SU-DHL-6 (cell line): ENCODE measurements at regions not wholly inside any gene's neighbourhood (a gene's known extent, or its start where the extent isn't known, plus 50 kb on each side); places are given as distances from the start of the nearest gene placed in this dataset.
A peak's percentile ranks its signal among the peaks of the same experiment; 100 is the strongest.

Experiments
- H2AFZ ChIP-seq: fragments of 200-600 bp; sonication (generic); 2 replicates; pipeline ENCODE4 v1.6.1; 2014; ENCODE audit warnings: low read depth, mild to moderate bottlenecking, moderate library complexity, mixed read lengths, antibody characterized with exemption, low read length; ENCODE audit not compliant: severe bottlenecking
- H3F3A ChIP-seq: fragments of 200-600 bp; shearing (Covaris generic); 2 replicates; pipeline ENCODE4 v1.6.0; 2016; ENCODE audit warnings: antibody characterized with exemption, mild to moderate bottlenecking; ENCODE audit not compliant: insufficient read depth
- H3K27ac ChIP-seq: fragments of 200-600 bp; sonication (generic); 2 replicates; pipeline ENCODE4 v1.5.1; 2016; ENCODE audit warnings: low read depth, mild to moderate bottlenecking, low read length, moderate library complexity, mixed read lengths
- H3K27me3 ChIP-seq: fragments of 200-600 bp; sonication (generic), shearing (Covaris generic); 2 replicates; pipeline ENCODE4 v1.6.0; 2014; ENCODE audit warnings: mild to moderate bottlenecking, low read length
- H3K36me3 ChIP-seq: fragments of 200-600 bp; sonication (generic); 2 replicates; pipeline ENCODE4 v1.6.1; 2014; ENCODE audit warnings: mild to moderate bottlenecking, low read length, mixed read lengths
- H3K4me2 ChIP-seq: fragments of 300-600, 200-600 bp; shearing (Covaris generic), sonication (generic); 2 replicates; pipeline ENCODE4 v1.6.0; 2014; ENCODE audit warnings: low read length, low read depth, mild to moderate bottlenecking; ENCODE audit not compliant: poor library complexity, severe bottlenecking
- H3K4me3 ChIP-seq: fragments of 200-600 bp; sonication (generic); 2 replicates; pipeline ENCODE4 v1.5.1; 2014; ENCODE audit warnings: antibody characterized with exemption, low read length, mild to moderate bottlenecking, mixed read lengths; ENCODE audit not compliant: insufficient read depth, poor library complexity, severe bottlenecking
- H3K79me2 ChIP-seq: fragments of 200-600 bp; sonication (generic); 2 replicates; pipeline ENCODE4 v1.6.1; 2014; ENCODE audit warnings: mild to moderate bottlenecking, low read length, moderate library complexity; ENCODE audit not compliant: insufficient read depth
- H3K9ac ChIP-seq: fragments of 200-600 bp; sonication (generic); 2 replicates; pipeline ENCODE4 v1.7.0; 2014; ENCODE audit warnings: mild to moderate bottlenecking, low read length
- H3K9me2 ChIP-seq: fragments of 200-600 bp; sonication (generic); replicated peaks from 2 replicates; pipeline ENCODE4 v1.6.1; 2014; ENCODE audit warnings: low read length; ENCODE audit not compliant: insufficient read depth
- H3K9me3 ChIP-seq: fragments of 200-600 bp; sonication (generic); 2 replicates; pipeline ENCODE4 v1.6.1; 2014; ENCODE audit warnings: low read length, mixed read lengths; ENCODE audit not compliant: insufficient read depth
- H4K20me1 ChIP-seq: fragments of 200-600 bp; sonication (generic); 2 replicates; pipeline ENCODE4 v1.6.1; 2014; ENCODE audit warnings: low read depth, mild to moderate bottlenecking, antibody characterized with exemption, low read length, moderate library complexity, mixed read lengths
- CTCF ChIP-seq: fragments of 200-600 bp; sonication (generic); IDR thresholded peaks from one replicate; pipeline ENCODE4 v1.5.1; 2017; ENCODE audit warnings: antibody characterized with exemption, mild to moderate bottlenecking, low read length, moderate library complexity; ENCODE audit not compliant: insufficient read depth, poor library complexity, severe bottlenecking
- EZH2phosphoT487 ChIP-seq: fragments of 200-600 bp; sonication (generic), shearing (Covaris generic); conservative IDR thresholded peaks from 2 replicates; pipeline ENCODE4 v1.6.1; 2018; ENCODE audit warnings: mild to moderate bottlenecking, antibody characterized with exemption, low read length, moderate library complexity, mixed read lengths

- H2AFZ ChIP-seq, result peak overlapping the region; percentile 77
- H3K4me3 ChIP-seq, result peak overlapping the region; percentile 11
- H3K9me3 ChIP-seq, result no peaks in the 10 kb centered on the region
- H3K27ac ChIP-seq, result peak overlapping the region; percentile 83
- H3K9me2 ChIP-seq, result no peaks in the 10 kb centered on the region
- H3F3A ChIP-seq, result 0 out of 2 replicates have a peak, but pooled peaks cover 3% of the 10 kb centered on the region
- H3K4me2 ChIP-seq, result peak overlapping the region; percentile 62
- H4K20me1 ChIP-seq, result no peaks in the 10 kb centered on the region
- TF ChIP-seq CTCF (no peak), EZH2phosphoT487 (no peak)
- no peaks in the 10 kb centered on the region for H3K27me3 ChIP-seq
- H3K9ac ChIP-seq, result peak overlapping the region; percentile 55
- no peaks in the 10 kb centered on the region for H3K36me3 ChIP-seq
- H3K79me2 ChIP-seq, result no peaks in the 10 kb centered on the region
Measured at GRCh38 chr1:234724516-234725176, 114.7 kb upstream of the IRF2BP2 start.

GRCh38 chr1:234722904-234723720, 113.1 kb upstream of the IRF2BP2 start:
- peak overlapping the region; percentile 55 for H3K9ac ChIP-seq
- H3F3A ChIP-seq, result 0 out of 2 replicates have a peak, but pooled peaks cover 3% of the 10 kb centered on the region
- H4K20me1 ChIP-seq, result no peaks in the 10 kb centered on the region
- no peaks in the 10 kb centered on the region for H3K36me3 ChIP-seq
- peak overlapping the region; percentile 83 for H3K27ac ChIP-seq
- H3K9me3 ChIP-seq, result no peaks in the 10 kb centered on the region
- H3K27me3 ChIP-seq, result no peaks in the 10 kb centered on the region
- no peaks in the 10 kb centered on the region for H3K79me2 ChIP-seq
- peak overlapping the region; percentile 62 for H3K4me2 ChIP-seq
- no peak for TF ChIP-seq EZH2phosphoT487
- TF ChIP-seq CTCF, result no peak
- no peak overlapping the region for H3K4me3 ChIP-seq
- peak overlapping the region; percentile 77 for H2AFZ ChIP-seq
- no peaks in the 10 kb centered on the region for H3K9me2 ChIP-seq

GRCh38 chr1:234722270-234722704, 112.3 kb upstream of the IRF2BP2 start:
- Histone ChIP-seq H2AFZ (no peak overlapping the region), H3K9me2 (no peaks in the 10 kb centered on the region), H3F3A (0 out of 2 replicates have a peak, but pooled peaks cover 3% of the 10 kb centered on the region), H3K27me3 (no peaks in the 10 kb centered on the region), H3K9ac (no peak overlapping the region), H4K20me1 (no peaks in the 10 kb centered on the region), H3K36me3 (no peaks in the 10 kb centered on the region), H3K9me3 (no peaks in the 10 kb centered on the region), H3K4me2 (no peak overlapping the region), H3K79me2 (no peaks in the 10 kb centered on the region), H3K27ac (no peak overlapping the region), H3K4me3 (no peak overlapping the region)
- TF ChIP-seq CTCF (no peak), EZH2phosphoT487 (no peak)
